ENCODE measurements at regions not wholly inside any gene's neighbourhood (a gene's known extent, or its start where the extent isn't known, plus 50 kb on each side); places are given as distances from the start of the nearest gene placed in this dataset.

DNA sequence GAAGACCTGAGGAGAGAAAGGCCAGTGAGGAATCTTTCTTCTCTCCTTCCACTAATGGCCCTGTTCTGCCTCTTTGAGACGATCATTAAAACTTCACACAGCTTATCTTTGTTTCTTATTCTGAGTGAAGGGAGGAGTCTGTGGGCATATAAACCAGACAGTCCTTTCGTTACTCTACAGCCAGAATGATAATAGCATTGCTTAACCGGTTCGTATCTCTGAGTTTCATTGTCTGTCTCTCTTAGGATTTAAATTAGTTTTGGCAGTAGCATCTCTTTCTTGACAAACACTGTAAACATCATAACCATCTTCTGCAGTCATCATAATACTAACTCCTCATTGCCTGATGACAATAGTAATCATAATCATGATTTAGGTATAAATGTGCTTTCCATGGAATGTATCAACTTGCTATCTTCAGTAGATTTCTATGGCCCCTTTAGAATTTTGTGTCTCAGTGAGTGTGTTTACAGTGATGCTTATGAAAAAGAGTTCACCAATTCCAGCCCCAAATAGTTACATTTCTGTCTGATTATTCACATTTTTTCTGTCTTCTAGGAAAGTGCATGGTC is 618.8 kb upstream of the KLF4 start:
- DNase-seq = no peak
- no peak overlapping the region for H3K9ac ChIP-seq (ENCODE audit: low read length)
- no peaks in the 10 kb centered on the region for H3K79me2 ChIP-seq (ENCODE audit: control insufficient read depth, insufficient read depth, low read length, poor library complexity)
- H3K4me1 ChIP-seq (ENCODE audit: control insufficient read depth in 1 of 2, insufficient read depth in 2 of 2, low read length in 2 of 2) = no peaks in the 10 kb centered on the region
- H4K91ac ChIP-seq (ENCODE audit: low read depth, low read length) = no peak overlapping the region
- no peak overlapping the region for H4K8ac ChIP-seq (ENCODE audit: low read depth, low read length)
- no peak overlapping the region for H3K18ac ChIP-seq (ENCODE audit: low read length)
- no peak overlapping the region for H3K14ac ChIP-seq (ENCODE audit: low read length)
- no peaks in the 10 kb centered on the region for H3K36me3 ChIP-seq (ENCODE audit: control insufficient read depth in 1 of 2, insufficient read depth in 2 of 2, low read length in 2 of 2)
- H2BK5ac ChIP-seq (ENCODE audit: low read depth, low read length, poor library complexity) = no peak overlapping the region
- no peak overlapping the region for H2AK5ac ChIP-seq (ENCODE audit: low read length)
- H2BK120ac ChIP-seq (ENCODE audit: insufficient read depth, low read length, poor library complexity) = no peak overlapping the region
- no peak overlapping the region for H3K4me3 ChIP-seq (ENCODE audit: low read depth, low read length)
- H3K79me1 ChIP-seq (ENCODE audit: low read length) = no peaks in the 10 kb centered on the region
- H2BK12ac ChIP-seq (ENCODE audit: low read length) = no peak overlapping the region
- no peaks in the 10 kb centered on the region for H3K27me3 ChIP-seq (ENCODE audit: insufficient read depth, low read length)
- no peak overlapping the region for H3K4me2 ChIP-seq (ENCODE audit: low read length)
- H2AFZ ChIP-seq (ENCODE audit: insufficient read depth, low read length, poor library complexity) = no peak overlapping the region
- H3K27ac ChIP-seq (ENCODE audit: low read depth, low read length) = no peak overlapping the region
- H3K23ac ChIP-seq (ENCODE audit: low read length) = no peak overlapping the region
- no peak overlapping the region for H3K4ac ChIP-seq (ENCODE audit: low read depth, low read length)
- WGBS (ENCODE audit: extremely low coverage, insufficient coverage, insufficient read length) = no CpG with 5 or more reads among the region's 4 CpGs
- H4K12ac ChIP-seq (ENCODE audit: low read depth, low read length) = no peak overlapping the region
- H3K9me3 ChIP-seq (ENCODE audit: insufficient read depth, low read depth, low read length) = peaks cover 1% of the 10 kb centered on the region

DNA sequence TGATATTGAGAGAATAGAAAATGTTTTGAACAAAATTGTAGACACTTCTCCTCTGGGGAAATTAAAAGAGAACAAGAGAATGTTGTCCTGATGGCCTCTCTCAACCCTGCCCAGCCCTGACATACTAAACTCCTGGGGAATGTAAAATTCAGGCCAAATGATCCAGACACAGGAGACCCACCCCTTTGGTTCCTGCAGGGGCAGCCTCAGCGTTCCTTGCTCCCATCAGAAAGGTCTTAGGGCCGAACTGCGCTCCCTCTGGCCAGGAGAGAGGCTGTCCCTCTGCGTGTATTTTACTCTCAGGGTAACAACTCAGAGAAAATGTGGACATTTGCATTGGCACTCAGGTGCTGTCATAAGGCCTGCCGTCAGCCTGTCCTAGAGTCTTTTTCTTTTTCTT is 616.3 kb upstream of the KLF4 start:
- no peaks in the 10 kb centered on the region for H3K79me1 ChIP-seq (ENCODE audit: low read length)
- H3K23ac ChIP-seq (ENCODE audit: low read length) = no peak overlapping the region
- H3K14ac ChIP-seq (ENCODE audit: low read length) = no peak overlapping the region
- H3K27ac ChIP-seq (ENCODE audit: low read depth, low read length) = no peak overlapping the region
- H3K9ac ChIP-seq (ENCODE audit: low read length) = no peak overlapping the region
- H2BK5ac ChIP-seq (ENCODE audit: low read depth, low read length, poor library complexity) = no peak overlapping the region
- H3K4me2 ChIP-seq (ENCODE audit: low read length) = no peak overlapping the region
- no peak overlapping the region for H2AK5ac ChIP-seq (ENCODE audit: low read length)
- H3K18ac ChIP-seq (ENCODE audit: low read length) = no peak overlapping the region
- no peak overlapping the region for H2BK12ac ChIP-seq (ENCODE audit: low read length)
- no peak for DNase-seq
- H4K91ac ChIP-seq (ENCODE audit: low read depth, low read length) = no peak overlapping the region
- H3K9me3 ChIP-seq (ENCODE audit: insufficient read depth, low read depth, low read length) = peaks cover 1% of the 10 kb centered on the region
- WGBS (ENCODE audit: extremely low coverage, insufficient coverage, insufficient read length) = no CpG with 5 or more reads among the region's 5 CpGs
- H4K8ac ChIP-seq (ENCODE audit: low read depth, low read length) = no peak overlapping the region
- no peak overlapping the region for H2BK120ac ChIP-seq (ENCODE audit: insufficient read depth, low read length, poor library complexity)
- no peaks in the 10 kb centered on the region for H3K36me3 ChIP-seq (ENCODE audit: control insufficient read depth in 1 of 2, insufficient read depth in 2 of 2, low read length in 2 of 2)
- H2AFZ ChIP-seq (ENCODE audit: insufficient read depth, low read length, poor library complexity) = no peak overlapping the region
- H3K79me2 ChIP-seq (ENCODE audit: control insufficient read depth, insufficient read depth, low read length, poor library complexity) = no peaks in the 10 kb centered on the region
- H3K4me1 ChIP-seq (ENCODE audit: control insufficient read depth in 1 of 2, insufficient read depth in 2 of 2, low read length in 2 of 2) = no peaks in the 10 kb centered on the region
- no peaks in the 10 kb centered on the region for H3K27me3 ChIP-seq (ENCODE audit: insufficient read depth, low read length)
- no peak overlapping the region for H4K12ac ChIP-seq (ENCODE audit: low read depth, low read length)
- H3K4me3 ChIP-seq (ENCODE audit: low read depth, low read length) = no peak overlapping the region
- H3K4ac ChIP-seq (ENCODE audit: low read depth, low read length) = no peak overlapping the region

DNA sequence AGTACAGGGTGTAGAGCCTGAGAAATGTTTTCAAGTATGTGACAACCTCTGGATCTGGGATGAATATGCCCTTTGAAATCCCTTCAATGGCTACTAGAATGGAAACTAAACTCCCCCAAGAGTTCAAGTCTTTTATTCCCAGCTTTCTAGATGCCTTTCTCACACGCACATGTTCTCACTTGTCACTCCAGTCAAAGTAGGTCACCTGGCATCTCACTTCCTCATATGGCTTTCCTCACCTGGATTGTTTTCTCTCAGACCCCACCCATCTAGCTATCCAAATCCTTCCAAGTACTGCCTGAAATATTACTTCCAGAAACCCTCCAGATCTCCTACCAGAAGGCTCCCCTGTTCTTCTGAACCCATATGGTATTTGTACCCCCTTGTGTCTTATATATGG is 615.4 kb upstream of the KLF4 start:
- H2BK120ac ChIP-seq (ENCODE audit: insufficient read depth, low read length, poor library complexity) = no peak overlapping the region
- H3K4me2 ChIP-seq (ENCODE audit: low read length) = no peak overlapping the region
- H3K9ac ChIP-seq (ENCODE audit: low read length) = no peak overlapping the region
- no peak overlapping the region for H3K23ac ChIP-seq (ENCODE audit: low read length)
- H4K8ac ChIP-seq (ENCODE audit: low read depth, low read length) = no peak overlapping the region
- H3K4ac ChIP-seq (ENCODE audit: low read depth, low read length) = no peak overlapping the region
- no CpG with 5 or more reads among the region's 1 CpG for WGBS (ENCODE audit: extremely low coverage, insufficient coverage, insufficient read length)
- H3K27ac ChIP-seq (ENCODE audit: low read depth, low read length) = no peak overlapping the region
- H2AFZ ChIP-seq (ENCODE audit: insufficient read depth, low read length, poor library complexity) = no peak overlapping the region
- DNase-seq = no peak
- no peak overlapping the region for H2BK12ac ChIP-seq (ENCODE audit: low read length)
- no peak overlapping the region for H3K18ac ChIP-seq (ENCODE audit: low read length)
- H3K79me2 ChIP-seq (ENCODE audit: control insufficient read depth, insufficient read depth, low read length, poor library complexity) = no peaks in the 10 kb centered on the region
- no peaks in the 10 kb centered on the region for H3K79me1 ChIP-seq (ENCODE audit: low read length)
- H3K14ac ChIP-seq (ENCODE audit: low read length) = no peak overlapping the region
- peaks cover 1% of the 10 kb centered on the region for H3K9me3 ChIP-seq (ENCODE audit: insufficient read depth, low read depth, low read length)
- no peaks in the 10 kb centered on the region for H3K36me3 ChIP-seq (ENCODE audit: control insufficient read depth in 1 of 2, insufficient read depth in 2 of 2, low read length in 2 of 2)
- H3K4me1 ChIP-seq (ENCODE audit: control insufficient read depth in 1 of 2, insufficient read depth in 2 of 2, low read length in 2 of 2) = no peaks in the 10 kb centered on the region
- no peak overlapping the region for H2BK5ac ChIP-seq (ENCODE audit: low read depth, low read length, poor library complexity)
- no peak overlapping the region for H4K91ac ChIP-seq (ENCODE audit: low read depth, low read length)
- H3K4me3 ChIP-seq (ENCODE audit: low read depth, low read length) = no peak overlapping the region
- H2AK5ac ChIP-seq (ENCODE audit: low read length) = no peak overlapping the region
- no peaks in the 10 kb centered on the region for H3K27me3 ChIP-seq (ENCODE audit: insufficient read depth, low read length)
- H4K12ac ChIP-seq (ENCODE audit: low read depth, low read length) = no peak overlapping the region

DNA sequence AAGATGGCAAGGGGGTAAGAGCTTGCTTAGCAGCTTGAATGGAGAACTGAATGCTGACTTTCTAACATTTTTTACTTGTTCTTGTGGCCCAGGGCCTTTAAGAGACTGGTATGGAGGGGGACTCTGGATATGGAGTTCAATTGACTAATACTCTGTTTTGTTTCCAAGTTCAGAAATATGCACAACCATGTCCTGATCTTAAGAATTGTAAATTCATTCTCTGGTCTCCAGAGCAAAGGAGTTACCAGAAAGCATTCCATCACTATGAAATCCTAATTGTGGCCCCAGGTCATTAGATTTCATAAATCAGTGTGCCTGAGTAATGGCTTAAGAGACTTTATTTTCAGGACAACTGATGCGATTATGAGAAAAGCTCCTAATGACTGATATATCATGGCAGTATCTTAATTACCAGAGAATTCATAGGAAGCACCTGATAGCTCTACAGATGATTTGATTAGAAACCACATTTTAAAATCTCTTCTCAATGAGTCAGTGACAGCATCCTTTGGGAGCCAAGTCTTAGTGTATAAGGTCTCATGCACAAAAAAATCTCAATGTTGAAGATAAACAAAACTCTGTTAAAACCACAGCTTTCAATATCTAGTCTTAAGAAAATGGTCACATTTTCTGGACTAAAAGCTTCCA is 613.6 kb upstream of the KLF4 start:
- no CpG with 5 or more reads among the region's 1 CpG for WGBS (ENCODE audit: extremely low coverage, insufficient coverage, insufficient read length)

More for the DNA sequence above, 613.6 kb upstream of the KLF4 start:
- Histone ChIP-seq H3K4me2 (ENCODE audit: low read length) (no peak overlapping the region), H3K18ac (ENCODE audit: low read length) (no peak overlapping the region), H2AK5ac (ENCODE audit: low read length) (no peak overlapping the region), H3K4me1 (ENCODE audit: control insufficient read depth in 1 of 2, insufficient read depth in 2 of 2, low read length in 2 of 2) (no peaks in the 10 kb centered on the region), H3K9me3 (ENCODE audit: insufficient read depth, low read depth, low read length) (peaks cover 1% of the 10 kb centered on the region), H3K27ac (ENCODE audit: low read depth, low read length) (no peak overlapping the region), H3K79me2 (ENCODE audit: control insufficient read depth, insufficient read depth, low read length, poor library complexity) (no peaks in the 10 kb centered on the region), H3K27me3 (ENCODE audit: insufficient read depth, low read length) (no peaks in the 10 kb centered on the region), H3K36me3 (ENCODE audit: control insufficient read depth in 1 of 2, insufficient read depth in 2 of 2, low read length in 2 of 2) (no peaks in the 10 kb centered on the region), H3K4me3 (ENCODE audit: low read depth, low read length) (no peak overlapping the region), H3K9ac (ENCODE audit: low read length) (no peak overlapping the region), H2BK5ac (ENCODE audit: low read depth, low read length, poor library complexity) (no peak overlapping the region), H4K8ac (ENCODE audit: low read depth, low read length) (no peak overlapping the region), H2BK120ac (ENCODE audit: insufficient read depth, low read length, poor library complexity) (no peak overlapping the region), H4K12ac (ENCODE audit: low read depth, low read length) (no peak overlapping the region), H2AFZ (ENCODE audit: insufficient read depth, low read length, poor library complexity) (no peak overlapping the region), H2BK12ac (ENCODE audit: low read length) (no peak overlapping the region), H3K23ac (ENCODE audit: low read length) (no peak overlapping the region), H3K14ac (ENCODE audit: low read length) (no peak overlapping the region), H4K91ac (ENCODE audit: low read depth, low read length) (no peak overlapping the region), H3K79me1 (ENCODE audit: low read length) (no peaks in the 10 kb centered on the region), H3K4ac (ENCODE audit: low read depth, low read length) (no peak overlapping the region)
- DNase-seq = no peak
